H9 (cell line): ENCODE measurements at regions not wholly inside any gene's neighbourhood (a gene's known extent, or its start where the extent isn't known, plus 50 kb on each side); places are given as distances from the start of the nearest gene placed in this dataset.

Source experiments
- DNase-seq: peaks from one replicate; pipeline ENCODE4 v3.0.0-alpha.2; 2017
- H2AFZ ChIP-seq: one replicate; pipeline ENCODE4 v1.6.1; 2013; ENCODE audit warnings: mild to moderate bottlenecking, low read length, control low read depth, moderate library complexity
- H2AK5ac ChIP-seq: 2 replicates; pipeline ENCODE4 v1.6.1; 2013; ENCODE audit warnings: low read length, control low read depth, mixed read lengths; ENCODE audit not compliant: insufficient read length
- H2BK120ac ChIP-seq: one replicate; pipeline ENCODE4 v1.6.1; 2013; ENCODE audit warnings: low read depth, mild to moderate bottlenecking, low read length, control low read depth, inconsistent platforms; ENCODE audit not compliant: poor library complexity, severe bottlenecking
- H2BK12ac ChIP-seq: 2 replicates; pipeline ENCODE4 v1.6.1; 2013; ENCODE audit warnings: low read length, control low read depth, mixed read lengths, low read depth; ENCODE audit not compliant: insufficient read length
- H2BK15ac ChIP-seq: 2 replicates; pipeline ENCODE4 v1.6.1; 2013; ENCODE audit warnings: low read depth, low read length, control low read depth
- H2BK20ac ChIP-seq: one replicate; pipeline ENCODE4 v1.6.1; 2013; ENCODE audit warnings: low read depth, mild to moderate bottlenecking, low read length, control low read depth, inconsistent platforms; ENCODE audit not compliant: poor library complexity, severe bottlenecking
- H2BK5ac ChIP-seq: 2 replicates; pipeline ENCODE4 v1.6.1; 2013; ENCODE audit warnings: low read length, control low read depth, mixed read lengths; ENCODE audit not compliant: insufficient read length
- H3K14ac ChIP-seq: 2 replicates; pipeline ENCODE4 v1.6.1; 2013; ENCODE audit warnings: low read length, control low read depth; ENCODE audit not compliant: insufficient read depth
- H3K18ac ChIP-seq: 2 replicates; pipeline ENCODE4 v1.6.1; 2013; ENCODE audit warnings: low read depth, mild to moderate bottlenecking, mixed read lengths, low read length, control low read depth; ENCODE audit not compliant: insufficient read length
- H3K23ac ChIP-seq: 2 replicates; pipeline ENCODE4 v1.6.1; 2013; ENCODE audit warnings: low read length, control low read depth, mixed read lengths, low read depth; ENCODE audit not compliant: insufficient read length
- H3K23me2 ChIP-seq: 2 replicates; pipeline ENCODE4 v1.6.1; 2013; ENCODE audit warnings: low read depth, mild to moderate bottlenecking, mixed read lengths, low read length, control low read depth; ENCODE audit not compliant: insufficient read length, poor library complexity, severe bottlenecking
- H3K27ac ChIP-seq: 2 replicates; pipeline ENCODE4 v1.5.1; 2013; ENCODE audit warnings: low read length, control low read depth, mixed read lengths, low read depth; ENCODE audit not compliant: insufficient read length
- H3K27me3 ChIP-seq: 2 replicates; pipeline ENCODE4 v1.6.1; 2013; ENCODE audit warnings: low read length, control low read depth, inconsistent platforms; ENCODE audit not compliant: insufficient read depth
- H3K4ac ChIP-seq: 2 replicates; pipeline ENCODE4 v1.6.1; 2013; ENCODE audit warnings: low read depth, mild to moderate bottlenecking, control low read depth, inconsistent platforms, low read length, moderate library complexity
- H3K4me1 ChIP-seq: 2 replicates; pipeline ENCODE4 v1.6.1; 2013; ENCODE audit warnings: low read length, control low read depth, inconsistent platforms; ENCODE audit not compliant: insufficient read depth
- H3K4me2 ChIP-seq: 2 replicates; pipeline ENCODE4 v1.6.1; 2013; ENCODE audit warnings: low read length, control low read depth, mixed read lengths; ENCODE audit not compliant: insufficient read length, insufficient read depth
- H3K56ac ChIP-seq: 2 replicates; pipeline ENCODE4 v1.6.1; 2013; ENCODE audit warnings: low read depth, mild to moderate bottlenecking, mixed read lengths, low read length, control low read depth; ENCODE audit not compliant: insufficient read length
- H3K79me1 ChIP-seq: 2 replicates; pipeline ENCODE4 v1.6.1; 2013; ENCODE audit warnings: low read depth, mild to moderate bottlenecking, moderate library complexity, low read length, control low read depth, inconsistent platforms; ENCODE audit not compliant: insufficient read depth, poor library complexity, severe bottlenecking
- H3K79me2 ChIP-seq: 2 replicates; pipeline ENCODE4 v1.6.1; 2013; ENCODE audit warnings: low read length, control low read depth, inconsistent platforms; ENCODE audit not compliant: insufficient read depth
- H3K9ac ChIP-seq: 2 replicates; pipeline ENCODE4 v1.6.1; 2013; ENCODE audit warnings: low read length, control low read depth, mixed read lengths; ENCODE audit not compliant: insufficient read length; ENCODE audit errors: extremely low read depth
- H3K9me3 ChIP-seq: one replicate; pipeline ENCODE4 v1.6.1; 2013; ENCODE audit warnings: low read depth, low read length, inconsistent platforms; ENCODE audit not compliant: control insufficient read depth
- H3T11ph ChIP-seq: one replicate; pipeline ENCODE4 v1.6.1; 2013; ENCODE audit warnings: mild to moderate bottlenecking, low read length, control low read depth, inconsistent platforms
- H4K20me1 ChIP-seq: one replicate; pipeline ENCODE4 v1.6.1; 2013; ENCODE audit not compliant: control insufficient read depth, insufficient read length, insufficient read depth
- H4K5ac ChIP-seq: 2 replicates; pipeline ENCODE4 v1.6.1; 2013; ENCODE audit warnings: low read depth, mild to moderate bottlenecking, mixed read lengths, low read length, control low read depth; ENCODE audit not compliant: insufficient read length
- H4K8ac ChIP-seq: replicated peaks from 2 replicates; pipeline ENCODE4 v1.6.1; 2013; ENCODE audit warnings: low read length, control low read depth, mixed read lengths, low read depth; ENCODE audit not compliant: insufficient read length
- H4K91ac ChIP-seq: 2 replicates; pipeline ENCODE4 v1.6.1; 2013; ENCODE audit warnings: low read depth, mild to moderate bottlenecking, moderate library complexity, mixed read lengths, low read length, control low read depth; ENCODE audit not compliant: insufficient read length
- H3K27ac Mint-ChIP-seq, 3 experiments: 2 replicates in 2 of 3; 3 replicates in 1 of 3; pipeline ENCODE4 v1.8.0; 2020 to 2021; ENCODE audit warnings: mixed read lengths in 3 of 3, mild to moderate bottlenecking in 1 of 3, moderate library complexity in 1 of 3
- H3K27me3 Mint-ChIP-seq: 2 replicates; pipeline ENCODE4 v1.8.0; 2021; ENCODE audit warnings: low read depth, mild to moderate bottlenecking, moderate library complexity, mixed read lengths
- H3K36me3 Mint-ChIP-seq, 3 experiments: 2 replicates in 2 of 3; 3 replicates in 1 of 3; pipeline ENCODE4 v1.8.0; 2020 to 2021; ENCODE audit warnings: low read depth in 3 of 3, mixed read lengths in 3 of 3; ENCODE audit not compliant: insufficient read depth in 1 of 3
- H3K4me1 Mint-ChIP-seq, 2 experiments: 2 replicates each; pipeline ENCODE4 v1.8.0; 2020; ENCODE audit warnings: mixed read lengths in 2 of 2
- H3K4me3 Mint-ChIP-seq, 2 experiments: 2 replicates in 1 of 2; 3 replicates in 1 of 2; pipeline ENCODE4 v1.8.0; 2020 to 2021; ENCODE audit warnings: mild to moderate bottlenecking in 2 of 2, mixed read lengths in 2 of 2, moderate library complexity in 1 of 2
- H3K9me3 Mint-ChIP-seq, 2 experiments: 2 replicates in 1 of 2; 3 replicates in 1 of 2; pipeline ENCODE4 v1.8.0; 2020; ENCODE audit warnings: mild to moderate bottlenecking in 2 of 2, mixed read lengths in 2 of 2, moderate library complexity in 1 of 2
- CTCF ChIP-seq: fragments of 200-600 bp; sonication (generic); conservative IDR thresholded peaks from 3 replicates; pipeline ENCODE4 v1.8.0; 2021; ENCODE audit warnings: antibody characterized with exemption, mild to moderate bottlenecking
- WGBS: extraction: QIAGEN DNeasy Blood & Tissue Kit; methylation state at CpG from one replicate; pipeline ENCODE4 v1.1.7; 2013; ENCODE audit warnings: missing lambda C conversion rate, low lambda C conversion rate, mixed read lengths; ENCODE audit not compliant: insufficient read length; ENCODE audit errors: extremely low coverage; 5-methylcytosine and 5-hydroxymethylcytosine counted together

GRCh38 chr3:84555629-84556028 is 403.2 kb upstream of the CADM2 start:
- H3K27ac Mint-ChIP-seq, result no peak overlapping the region
- Histone ChIP-seq H2BK15ac (no peak overlapping the region), H3K23me2 (no peaks in the 10 kb centered on the region), H3T11ph (no peak overlapping the region), H2BK20ac (no peak overlapping the region), H3K14ac (no peak overlapping the region), H3K4ac (no peak overlapping the region), H3K27me3 (no peaks in the 10 kb centered on the region), H3K79me2 (no peaks in the 10 kb centered on the region), H4K8ac (no peak overlapping the region), H2AK5ac (no peak overlapping the region), H3K9me3 (no peaks in the 10 kb centered on the region), H4K20me1 (no peaks in the 10 kb centered on the region), H2BK12ac (no peak overlapping the region), H2BK5ac (no peak overlapping the region), H3K27ac (no peak overlapping the region), H4K91ac (no peak overlapping the region), H3K4me2 (no peak overlapping the region), H3K9ac (no peak overlapping the region), H3K18ac (no peak overlapping the region), H3K56ac (no peak overlapping the region), H3K4me1 (no peaks in the 10 kb centered on the region), H4K5ac (no peak overlapping the region), H3K23ac (no peak overlapping the region), H2AFZ (no peak overlapping the region), H3K79me1 (no peaks in the 10 kb centered on the region), H2BK120ac (no peak overlapping the region)
- H3K4me3 Mint-ChIP-seq, result no peak overlapping the region
- WGBS, result no CpG with 5 or more reads among the region's 2 CpGs
- no peaks in the 10 kb centered on the region for H3K36me3 Mint-ChIP-seq
- TF ChIP-seq CTCF, result no peak
- H3K9me3 Mint-ChIP-seq, result no peaks in the 10 kb centered on the region
- no peak for DNase-seq
- peaks cover 4 to 8% of the 10 kb centered on the region in 2 experiments for H3K4me1 Mint-ChIP-seq
- no peaks in the 10 kb centered on the region for H3K27me3 Mint-ChIP-seq
